GM18867 (cell line): ENCODE measurements at regions not wholly inside any gene's neighbourhood (a gene's known extent, or its start where the extent isn't known, plus 50 kb on each side); places are given as distances from the start of the nearest gene placed in this dataset.
"Not testable (repeated sequence)": the region's sequence is repeated elsewhere in the genome, so short reads cannot be mapped to it uniquely, and the experiment has no call there.

Source experiments
- ATAC-seq: cut with Tn5 transposase; IDR thresholded peaks from one replicate; pipeline ENCODE4 v1.9.1; 2021; ENCODE audit warnings: mild to moderate bottlenecking, moderate library complexity; ENCODE audit not compliant: unreplicated experiment

DNA sequence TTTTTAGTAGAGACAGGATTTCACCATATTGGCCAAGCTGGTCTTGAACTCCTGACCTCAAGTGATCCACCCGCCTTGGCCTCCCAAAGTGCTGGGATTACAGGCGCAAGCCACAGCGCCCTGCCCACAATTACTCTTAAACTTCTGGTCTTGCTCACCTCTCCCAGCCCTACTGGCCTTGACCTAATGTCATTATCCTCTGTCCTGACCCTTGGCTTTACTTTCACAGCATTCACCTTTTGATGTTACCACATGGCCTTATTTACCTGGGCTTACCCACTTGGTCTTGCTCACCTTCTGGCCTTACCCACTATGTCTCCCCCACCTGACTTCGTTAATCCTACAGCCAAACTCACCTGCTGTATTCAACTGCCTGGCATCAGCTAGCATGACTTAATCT lies 105.9 kb downstream of the IL12A start:
- no peak for ATAC-seq

DNA sequence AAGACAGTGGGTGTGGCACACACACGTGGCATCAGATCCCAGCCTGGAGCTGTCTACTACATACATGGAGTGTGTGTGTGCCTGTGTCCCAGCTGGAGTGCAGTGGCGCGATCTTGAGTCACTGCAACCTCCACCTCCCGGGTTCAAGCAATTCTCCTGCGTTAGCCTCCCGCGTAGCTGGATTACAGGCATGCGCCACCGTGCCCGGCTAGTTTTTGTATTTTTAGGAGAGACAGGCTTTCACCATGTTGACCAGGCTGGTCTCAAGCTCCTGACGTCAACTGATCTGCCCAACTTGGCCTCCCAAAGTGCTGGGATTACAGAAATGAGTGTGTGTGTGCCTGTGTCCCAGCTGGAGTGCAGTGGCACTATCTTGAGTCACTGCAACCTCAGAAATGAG lies 108.8 kb downstream of the IL12A start:
- no peak for ATAC-seq

DNA sequence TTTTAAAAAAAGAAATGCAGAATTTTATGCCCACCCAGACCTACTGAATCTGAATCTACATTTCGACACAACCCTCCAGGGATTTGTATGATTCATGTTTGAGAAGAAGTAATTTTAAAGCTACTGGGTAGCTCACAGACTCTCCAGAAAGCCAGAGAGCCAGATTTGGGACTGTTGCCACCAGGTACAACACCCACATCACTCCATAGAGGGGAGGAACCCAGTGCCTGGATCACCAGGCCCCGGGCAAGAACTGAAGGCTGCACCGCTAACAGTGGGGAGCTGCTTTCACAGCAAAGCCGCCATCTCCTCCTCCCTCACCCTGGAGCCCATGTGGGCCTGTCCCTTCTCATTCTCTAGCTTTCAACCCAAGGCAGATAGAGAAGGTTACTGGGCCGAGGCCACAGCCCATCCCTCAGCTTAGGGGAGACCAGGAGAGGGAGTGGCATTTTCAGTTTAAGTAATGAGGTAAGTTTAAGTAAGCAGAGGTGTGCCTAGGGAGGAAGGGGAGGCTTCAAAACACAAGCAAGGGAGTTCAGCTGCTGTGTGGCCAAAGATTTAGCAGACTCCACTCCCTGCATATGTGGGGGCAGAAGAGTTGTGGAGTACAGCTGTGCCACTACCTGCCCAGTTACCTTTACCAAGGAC lies 109.8 kb downstream of the IL12A start:
- ATAC-seq: no peak

DNA sequence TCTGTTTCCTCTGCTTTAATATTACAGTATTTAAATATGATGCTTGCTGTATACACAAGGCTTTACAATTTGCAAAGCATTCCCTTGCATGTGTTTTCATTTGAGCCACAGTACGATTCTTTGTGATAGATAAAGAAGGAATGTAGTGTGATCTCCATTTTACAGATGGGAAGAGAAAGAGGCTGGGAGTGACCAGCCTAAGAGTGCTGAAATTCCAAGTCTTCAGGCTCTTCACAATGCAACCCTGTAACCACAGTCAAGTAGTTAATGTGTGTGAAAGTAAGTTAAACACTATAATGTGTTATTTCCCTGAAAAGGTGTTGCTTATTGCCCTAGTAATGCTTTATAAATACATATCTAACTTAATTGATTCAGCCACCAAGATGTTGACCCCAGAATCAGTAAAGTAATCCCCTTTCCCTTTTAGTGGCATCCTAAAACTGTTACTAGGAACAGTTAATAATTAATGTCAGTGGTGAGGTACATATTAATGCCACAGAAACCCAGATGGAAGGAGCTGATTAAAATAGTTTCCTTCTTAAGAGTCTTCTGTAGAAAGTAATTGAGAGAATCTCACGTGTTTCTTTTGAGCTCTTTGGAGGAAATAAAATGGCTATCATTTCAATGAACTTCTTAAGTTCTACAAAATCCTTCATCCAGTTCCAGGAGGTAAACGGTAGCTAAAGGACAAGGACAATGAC lies 110.4 kb downstream of the IL12A start:
- no peak for ATAC-seq

DNA sequence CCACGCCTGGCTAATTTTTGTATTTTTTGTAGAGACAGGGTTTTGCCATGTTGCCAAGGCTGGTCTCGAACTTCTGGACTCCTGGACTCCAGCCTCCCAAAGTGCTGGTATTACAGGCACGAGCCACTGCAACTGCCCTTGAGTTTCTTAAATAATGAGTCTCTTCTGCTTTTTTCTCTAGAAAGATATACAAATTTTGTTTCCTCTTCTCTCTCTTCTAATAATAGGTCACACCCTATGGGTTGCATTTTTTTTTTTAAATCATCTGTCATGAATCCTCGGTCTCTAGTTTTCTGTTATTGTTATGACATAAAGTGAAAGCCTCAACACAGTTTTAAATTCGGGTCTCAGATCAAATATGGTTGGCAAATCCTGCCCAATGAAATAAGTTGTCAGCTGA lies 111.2 kb downstream of the IL12A start:
- ATAC-seq: peak; percentile 77

DNA sequence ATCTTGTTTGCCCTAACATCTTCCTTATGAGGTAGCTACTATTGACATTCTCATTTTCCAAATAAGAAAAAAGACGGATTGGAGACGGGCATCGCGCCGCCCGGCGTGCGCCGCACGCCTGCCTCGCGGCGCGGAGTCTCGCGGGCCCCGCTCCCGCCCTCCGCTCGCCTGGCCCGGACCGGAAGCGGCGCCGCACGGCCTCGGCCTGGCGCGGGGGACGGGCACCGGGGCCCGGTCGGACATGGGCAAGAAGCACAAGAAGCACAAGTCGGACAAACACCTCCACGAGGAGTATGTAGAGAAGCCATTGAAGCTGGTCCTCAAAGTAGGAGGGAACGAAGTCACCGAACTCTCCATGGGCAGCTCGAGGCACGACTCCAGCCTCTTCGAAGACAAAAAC lies 112.0 kb downstream of the IL12A start:
- ATAC-seq: no peak

DNA sequence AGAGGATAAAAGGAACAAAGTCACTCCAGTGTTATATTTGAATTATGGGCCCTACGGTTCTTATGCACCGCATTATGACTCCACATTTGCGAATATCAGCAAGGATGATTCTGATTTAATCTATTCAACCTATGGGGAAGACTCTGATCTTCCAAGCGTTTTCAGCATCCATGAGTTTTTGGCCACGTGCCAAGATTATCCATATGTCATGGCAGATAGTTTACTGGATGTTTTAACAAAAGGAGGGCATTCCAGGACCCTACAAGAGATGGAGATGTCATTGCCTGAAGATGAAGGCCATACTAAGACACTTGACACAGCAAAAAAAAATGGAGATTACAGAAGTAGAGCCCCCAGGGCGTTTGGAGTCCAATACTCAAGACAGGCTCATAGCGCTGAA lies 113.4 kb downstream of the IL12A start:
- ATAC-seq: not testable (repeated sequence)

DNA sequence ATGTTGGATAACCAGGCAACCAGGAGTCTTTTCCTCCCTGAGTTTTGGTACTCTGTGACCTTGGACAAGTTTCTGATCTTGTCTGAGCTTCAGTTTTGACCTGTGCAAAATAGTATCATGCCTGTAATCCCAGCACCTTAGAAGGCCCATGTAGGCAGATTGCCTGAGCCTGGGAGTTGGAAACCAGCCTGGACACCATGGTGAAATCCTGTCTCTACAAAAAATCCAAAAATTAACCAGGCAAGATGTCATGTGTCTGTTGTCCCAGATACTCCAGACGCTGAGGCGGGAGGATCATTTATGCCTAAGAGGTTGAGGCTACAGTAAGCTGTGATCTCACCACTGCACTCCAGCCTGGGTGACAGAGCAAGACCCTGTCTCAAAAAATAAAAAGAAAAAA lies 114.8 kb downstream of the IL12A start:
- ATAC-seq: no peak

DNA sequence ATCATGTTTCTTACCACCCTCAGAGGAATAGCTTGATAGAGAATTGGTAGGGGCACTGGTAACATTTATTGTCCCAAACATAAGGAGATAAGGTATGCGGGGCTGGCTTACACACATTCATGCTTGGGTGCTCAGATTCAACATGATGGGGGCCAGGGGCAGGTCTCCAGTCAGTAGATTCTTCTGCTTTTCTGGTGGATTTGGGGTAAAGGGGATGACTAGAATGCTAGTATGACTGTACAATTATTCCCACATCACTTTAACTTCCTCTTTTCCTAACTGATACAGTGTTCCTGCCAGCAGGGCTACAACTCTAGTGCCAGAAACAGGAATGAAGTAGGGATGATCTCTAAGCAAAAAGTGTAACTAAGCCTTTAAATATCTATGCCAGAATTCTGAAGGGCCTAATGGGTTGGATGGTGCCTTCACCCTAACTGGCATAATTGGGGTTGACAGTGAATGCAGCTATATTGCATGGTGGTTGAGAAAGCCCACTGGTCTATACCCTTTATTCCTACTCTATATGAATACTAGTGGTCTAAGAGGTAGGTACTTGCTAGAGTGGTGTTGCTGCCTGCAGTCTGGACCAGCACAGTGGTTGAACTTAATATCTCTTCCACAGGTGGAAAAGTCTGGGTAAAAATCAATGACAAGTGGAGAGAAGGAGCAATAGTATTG lies 117.4 kb downstream of the IL12A start:
- no peak for ATAC-seq

DNA sequence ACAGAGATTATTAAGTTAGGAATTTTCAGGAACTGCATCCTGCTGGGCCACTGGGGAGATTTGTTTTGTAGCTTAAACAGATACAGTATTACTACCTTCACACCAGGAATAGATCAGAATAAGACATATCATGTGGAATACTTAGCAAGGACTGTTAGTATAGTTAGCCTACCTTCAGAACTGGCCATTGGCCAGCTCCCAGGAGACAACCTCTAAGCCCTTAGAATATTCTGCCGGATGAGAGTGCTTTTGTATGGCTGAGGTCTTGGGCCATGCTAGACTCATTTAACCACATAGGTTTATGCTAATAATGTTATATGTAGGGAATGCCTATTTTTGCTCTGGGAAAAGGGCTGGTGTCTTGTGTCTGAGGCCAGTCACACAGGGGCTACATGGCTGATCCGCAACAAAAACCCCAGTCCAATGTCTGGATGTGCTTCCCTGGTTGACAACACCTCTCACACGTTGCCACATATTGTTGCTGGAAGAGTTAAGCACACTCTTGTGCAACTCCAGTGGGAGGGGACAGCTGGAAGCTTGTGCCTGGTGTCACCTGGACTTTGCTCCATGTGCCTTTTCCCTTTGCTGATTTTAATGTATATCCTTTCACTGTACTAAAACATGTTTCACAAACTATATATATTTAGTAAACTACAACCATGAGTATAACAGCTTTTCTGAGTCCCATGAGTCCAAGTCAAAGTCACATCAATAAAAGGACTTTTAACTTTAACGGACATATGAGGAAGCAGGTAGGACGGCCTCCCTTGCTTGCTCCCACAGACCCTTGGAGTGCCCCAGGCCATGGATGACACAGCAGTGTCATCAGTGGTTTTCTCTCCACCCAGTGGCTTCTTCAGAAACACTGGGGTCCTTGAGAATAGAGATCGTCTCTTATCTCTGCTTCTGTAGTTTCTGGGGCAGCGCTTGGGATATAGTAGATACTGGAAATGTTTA lies 118.0 kb upstream of the C3orf80 start:
- no peak for ATAC-seq

DNA sequence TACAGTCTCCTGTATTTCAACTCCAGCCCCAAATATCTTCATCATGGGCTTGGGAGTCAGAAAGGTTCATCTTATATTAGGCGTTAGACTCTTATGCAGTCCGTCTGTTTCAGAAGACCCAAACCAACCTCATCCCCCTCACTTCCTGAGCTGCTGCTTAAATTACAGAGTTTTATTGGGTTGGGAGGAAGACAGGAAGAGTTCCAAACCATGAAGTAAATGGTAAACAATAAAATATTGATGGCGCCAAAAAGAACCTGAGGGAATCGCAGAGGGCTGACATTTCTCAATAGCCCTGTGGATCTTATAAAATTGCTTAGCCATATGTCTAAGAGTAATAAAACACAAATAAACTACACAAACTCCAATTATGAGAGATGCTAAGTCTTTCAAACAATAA lies 116.9 kb upstream of the C3orf80 start:
- ATAC-seq: no peak

DNA sequence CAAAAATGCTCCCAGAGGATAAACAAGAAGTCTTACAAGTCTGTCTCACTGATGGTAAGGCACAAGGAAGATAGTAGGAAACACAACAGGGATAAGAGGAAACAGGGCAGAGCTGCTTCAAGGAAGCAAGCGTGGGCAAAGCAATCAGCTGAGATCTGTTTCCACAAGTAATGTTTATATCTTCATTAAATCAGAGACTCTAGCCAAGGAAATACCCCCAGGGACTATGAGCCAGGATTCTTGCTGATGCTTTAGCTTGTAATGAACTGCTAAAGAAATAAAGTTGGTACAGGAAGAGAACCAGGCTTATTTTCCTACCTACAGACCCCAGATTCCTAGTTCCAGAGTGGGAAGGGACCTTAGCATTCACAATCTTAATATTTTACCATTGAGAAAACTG lies 112.7 kb upstream of the C3orf80 start:
- ATAC-seq: no peak

DNA sequence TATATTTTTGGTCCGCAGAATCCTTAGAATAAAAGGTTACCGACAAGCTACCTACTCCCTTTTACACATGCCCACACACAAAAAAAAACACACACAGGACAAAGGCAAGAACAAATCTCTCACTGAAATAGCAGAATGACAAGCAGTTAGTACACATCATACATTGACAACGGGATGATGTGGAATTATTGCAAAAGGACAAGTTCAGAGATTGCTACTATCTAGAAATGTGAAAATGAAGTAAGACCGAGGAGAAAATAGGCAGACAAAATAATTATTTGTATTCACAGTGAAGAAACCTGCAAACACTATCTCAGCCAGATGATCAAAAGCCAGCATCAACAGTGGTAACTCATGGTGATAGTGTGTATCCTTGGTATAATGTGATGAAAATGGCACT lies 112.2 kb upstream of the C3orf80 start:
- ATAC-seq: no peak

DNA sequence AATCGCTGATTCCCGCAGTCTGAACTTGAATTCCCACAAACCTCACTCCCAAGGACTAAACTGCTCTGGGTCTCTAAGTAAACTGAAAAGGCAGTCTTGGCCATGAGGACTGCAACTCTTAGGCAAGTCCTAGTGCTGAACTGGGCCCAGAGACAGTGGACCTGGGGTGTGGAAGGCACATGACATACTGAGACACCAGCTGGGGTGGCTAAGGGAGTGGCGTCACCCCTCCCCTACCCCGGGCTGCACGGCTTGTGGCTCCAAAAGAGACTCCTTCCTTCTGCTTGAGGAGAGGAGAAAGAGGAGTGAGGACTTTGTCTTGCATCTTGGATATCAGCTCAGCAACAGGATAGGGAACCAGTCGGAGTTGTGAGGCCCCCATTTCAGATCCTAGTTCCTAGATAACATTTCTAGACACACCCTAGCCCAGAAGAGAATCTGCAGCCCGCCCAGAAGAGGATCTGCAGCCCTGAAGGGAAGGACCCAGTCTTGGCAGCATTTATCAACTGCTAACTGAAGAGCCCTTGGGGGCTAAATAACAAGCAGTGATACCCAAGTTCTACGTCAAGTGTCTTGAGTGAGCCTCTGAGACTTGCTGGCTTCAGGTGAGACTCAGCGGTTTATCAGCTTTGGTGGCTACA lies 110.7 kb upstream of the C3orf80 start:
- no peak for ATAC-seq

DNA sequence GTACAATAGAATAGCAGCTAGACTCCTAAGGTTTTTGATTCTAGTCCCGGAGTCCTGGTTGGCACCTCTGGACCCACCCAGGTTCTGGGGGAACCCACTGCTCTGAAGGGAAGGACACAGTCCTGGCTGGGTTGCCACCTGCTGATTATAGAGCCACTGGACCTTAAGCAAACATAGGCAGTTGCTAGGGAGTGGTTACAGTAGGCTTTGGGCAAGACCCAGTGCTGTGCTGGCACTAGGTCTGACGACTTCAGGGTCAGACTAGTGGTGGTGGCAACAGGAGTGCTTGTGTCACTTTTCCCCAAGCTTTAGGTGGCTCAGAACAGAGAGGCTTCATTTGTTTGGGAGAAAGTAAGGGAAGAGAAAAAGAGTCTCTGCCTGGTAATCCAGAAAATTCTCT lies 109.8 kb upstream of the C3orf80 start:
- ATAC-seq: no peak

DNA sequence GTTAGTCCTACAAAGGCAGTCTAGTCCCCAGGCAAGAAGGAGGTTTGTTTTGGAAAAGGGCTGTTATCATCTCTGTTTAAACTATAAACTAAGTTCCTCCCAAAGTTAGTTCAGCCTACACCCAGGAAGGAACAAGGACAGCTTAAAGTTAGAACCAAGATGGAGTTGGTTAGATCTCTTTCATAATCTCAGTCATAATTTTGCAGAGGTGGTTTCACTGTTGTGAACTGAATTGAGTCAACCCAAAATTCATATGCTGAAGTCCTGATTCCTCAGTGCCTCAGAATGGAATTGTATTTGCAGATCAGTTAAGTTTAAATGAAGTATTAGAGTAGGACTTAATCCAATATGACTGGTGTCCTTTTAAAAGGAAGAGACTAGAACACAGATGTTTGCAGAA lies 101.0 kb upstream of the C3orf80 start:
- ATAC-seq: no peak

DNA sequence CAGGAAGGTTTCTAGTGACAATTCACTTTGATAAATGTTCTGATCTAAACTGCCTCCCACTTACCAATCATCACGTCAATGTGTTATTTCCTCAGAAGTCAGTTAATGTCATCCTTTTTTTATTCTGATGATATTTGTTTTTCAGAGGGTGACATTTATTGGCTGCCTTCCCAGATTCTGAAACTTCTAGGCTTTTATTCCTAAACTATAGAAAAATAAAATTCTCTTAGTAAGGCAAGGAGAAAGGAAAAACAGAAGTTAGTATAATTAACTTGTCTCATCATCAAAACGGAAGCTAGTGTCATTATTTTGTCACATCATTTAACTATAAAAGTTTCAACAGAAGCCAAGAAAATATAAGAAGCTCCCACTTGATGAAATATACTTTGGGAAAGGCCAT lies 100.0 kb upstream of the C3orf80 start:
- no peak for ATAC-seq

DNA sequence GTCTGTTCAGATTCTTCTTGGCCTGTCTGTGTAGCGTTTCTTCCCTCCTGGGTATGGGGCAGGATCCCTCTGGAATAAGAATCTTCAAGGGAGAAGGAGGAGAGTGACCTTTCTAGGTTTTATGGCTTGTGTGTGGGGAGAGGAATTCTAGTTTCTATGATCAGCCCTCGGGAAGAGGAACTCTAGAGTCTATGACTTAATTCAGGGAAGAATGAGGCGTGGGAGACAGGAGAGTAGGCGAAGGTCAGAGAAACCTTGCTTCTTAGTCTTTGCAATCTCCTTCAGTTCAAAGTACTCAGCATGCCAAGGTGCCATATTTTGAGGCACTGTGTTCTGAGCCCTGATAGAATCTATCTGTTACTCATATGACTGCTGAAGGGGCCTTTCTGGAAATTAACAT lies 99.2 kb upstream of the C3orf80 start:
- no peak for ATAC-seq

DNA sequence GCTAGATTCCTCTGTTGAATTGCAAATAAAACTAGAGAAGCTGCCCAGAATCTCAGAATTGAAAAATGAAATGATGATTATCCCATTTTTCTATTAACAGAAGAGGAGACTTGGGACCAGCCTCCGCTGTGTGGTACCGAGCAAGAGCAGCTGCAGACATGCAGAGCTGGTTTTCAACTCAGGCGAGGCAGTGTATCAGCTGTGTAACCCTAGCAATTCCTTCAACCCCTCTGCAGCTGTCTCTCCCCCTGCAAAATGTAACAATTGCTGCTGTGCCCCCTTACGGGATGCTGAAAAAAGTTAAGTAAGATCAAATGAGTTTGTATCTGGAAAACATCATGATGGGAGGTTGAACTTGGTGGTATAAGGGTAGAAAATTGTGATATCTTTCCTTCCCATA lies 98.5 kb upstream of the C3orf80 start:
- no peak for ATAC-seq

DNA sequence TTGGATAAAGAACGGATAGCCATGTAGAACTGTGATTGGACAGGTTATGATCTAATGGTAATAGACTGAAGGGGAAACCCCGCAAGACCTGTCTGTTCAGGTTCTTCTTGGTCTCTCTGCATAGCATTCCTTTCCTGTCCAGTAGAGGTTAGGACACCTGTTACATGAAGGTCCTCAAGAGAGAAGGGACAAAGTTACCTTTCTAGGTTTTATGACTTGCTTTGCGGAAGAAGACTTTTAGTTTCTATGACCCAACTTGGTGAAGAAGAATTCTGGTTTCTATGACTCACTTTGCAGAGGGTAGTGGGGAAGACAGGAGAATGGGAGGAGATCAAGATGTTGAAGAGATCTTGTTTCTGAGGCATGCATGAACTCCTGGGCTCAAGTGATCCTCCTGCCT lies 97.9 kb upstream of the C3orf80 start:
- ATAC-seq: peak; percentile 52

DNA sequence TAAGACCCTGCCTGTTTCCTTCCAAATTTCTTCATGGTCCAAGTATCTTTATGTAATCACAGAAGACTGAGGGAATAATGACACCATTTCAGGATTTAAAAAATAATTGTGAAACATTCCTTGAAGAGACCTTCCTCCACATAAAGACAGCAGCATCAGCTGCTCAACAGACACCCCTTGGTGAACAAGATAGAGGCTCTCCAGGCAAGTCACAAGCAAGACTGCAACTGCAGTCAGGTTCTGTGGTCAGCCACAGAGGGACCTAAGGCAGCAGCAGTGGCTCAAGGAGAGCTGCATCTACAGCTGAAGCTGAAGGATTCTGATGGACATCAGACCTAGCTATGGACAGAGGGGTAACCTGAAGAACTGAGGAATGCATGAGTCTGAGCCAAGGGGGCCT lies 97.2 kb upstream of the C3orf80 start:
- no peak for ATAC-seq
